Gastrocnemius medialis (tissue), 4 donors: ENCODE measurements at regions not wholly inside any gene's neighbourhood (a gene's known extent, or its start where the extent isn't known, plus 50 kb on each side); places are given as distances from the start of the nearest gene placed in this dataset.

Experiments used
- ATAC-seq, 2 donors: fragments of 150-250 bp; one replicate each; pipeline ENCODE4 v1.9.1; 2016
- DNase-seq, 2 donors: peaks; one replicate each; pipeline ENCODE4 v3.0.0-alpha.2; 2019
- H3K27ac ChIP-seq, 4 donors: fragments of 200-600 bp; sonication (generic); 1 replicate in 1 of 4; 2 replicates in 3 of 4; pipeline ENCODE4 v1.5.1; 2016 to 2018; ENCODE audit warnings: mild to moderate bottlenecking in 2 of 4, moderate library complexity in 1 of 4
- H3K27me3 ChIP-seq, 3 donors: fragments of 200-600 bp; sonication (generic) in 2 of 3; 1 replicate in 1 of 3; 2 replicates in 2 of 3; pipeline versions ENCODE4 v1.5.1 to v1.6.0; 2016 to 2019; ENCODE audit warnings: mild to moderate bottlenecking in 1 of 3, moderate library complexity in 1 of 3
- H3K36me3 ChIP-seq, 2 donors: fragments of 200-600 bp; sonication (generic) in 1 of 2; one replicate each; pipeline ENCODE4 v1.5.1; 2017 to 2018
- H3K4me1 ChIP-seq, 2 donors: fragments of 200-600 bp; sonication (generic) in 1 of 2; one replicate each; pipeline ENCODE4 v1.5.1; 2016 to 2017; ENCODE audit warnings: mild to moderate bottlenecking in 2 of 2
- H3K4me3 ChIP-seq, 4 donors: fragments of 200-600 bp; sonication (generic) in 3 of 4; 1 replicate in 1 of 4; 2 replicates in 3 of 4; pipeline ENCODE4 v1.5.1; 2016 to 2019; ENCODE audit warnings: mild to moderate bottlenecking in 2 of 4
- H3K9me3 ChIP-seq, 3 donors: fragments of 200-600 bp; sonication (generic) in 2 of 3; 1 replicate in 1 of 3; 2 replicates in 2 of 3; pipeline ENCODE4 v1.5.1; 2016 to 2019
- CTCF ChIP-seq, 5 experiments: fragments of 450-650 bp in 3 of 5; fragments of 200-600 bp in 2 of 5; sonication (generic) in 2 of 5; IDR thresholded peaks in 4 of 5; conservative IDR thresholded peaks in 1 of 5; 1 replicate in 4 of 5; 2 replicates in 1 of 5; pipeline ENCODE4 v1.5.1; 2016 to 2019; ENCODE audit warnings: antibody characterized with exemption in 5 of 5, mild to moderate bottlenecking in 3 of 5, moderate library complexity in 3 of 5
- POLR2A ChIP-seq, 2 donors: fragments of 450-650 bp; IDR thresholded peaks; one replicate each; pipeline ENCODE4 v1.6.1; 2017; ENCODE audit warnings: antibody characterized with exemption in 2 of 2, mild to moderate bottlenecking in 2 of 2, moderate library complexity in 2 of 2
- in situ Hi-C, 4 donors: fragments of 200-750 bp; cut with MboI; loops; one replicate each; pipeline versions ENCODE4 v1.15.0 to v1.8.0; 2017; ENCODE audit warnings: low sequenced_read_pairs in 4 of 4
- intact Hi-C: fragments of 100-400 bp; cut with DNase I; formaldehyde crosslinking; loops from one replicate; pipeline ENCODE4 v1.15.1; 2023; ENCODE audit warnings: low total_unique reads

- TF ChIP-seq POLR2A (IDR thresholded peaks at IDR 0.05) (no peak), CTCF (IDR thresholded peaks at IDR 0.05 in 4 of 5, conservative IDR thresholded peaks at IDR 0.05 in 1 of 5) (no peak)
- in situ Hi-C loops (no loop called here), intact Hi-C loops (no loop called here)
- H3K9me3 ChIP-seq, result no peaks in the 10 kb centered on the region
- no peak for DNase-seq
- H3K36me3 ChIP-seq, result no peaks in the 10 kb centered on the region
- H3K4me1 ChIP-seq, result no peaks in the 10 kb centered on the region
- H3K27ac ChIP-seq, result no peak overlapping the region
- no peak overlapping the region for H3K4me3 ChIP-seq
- H3K27me3 ChIP-seq, result no peaks in the 10 kb centered on the region
- ATAC-seq, result no peak
These were observed 471.1 kb upstream of the FAM98A start for GRCh38 chr2:34070196-34070595.

GRCh38 chr2:34069604-34070003 is 470.5 kb upstream of the FAM98A start:
- no peak for ATAC-seq
- in situ Hi-C loops (no loop called here), intact Hi-C loops (no loop called here)

GRCh38 chr2:34050413-34050812 is 451.3 kb upstream of the FAM98A start:
- Histone ChIP-seq H3K27me3 (no peaks in the 10 kb centered on the region), H3K4me3 (no peak overlapping the region), H3K4me1 (no peaks in the 10 kb centered on the region), H3K27ac (no peak overlapping the region), H3K36me3 (no peaks in the 10 kb centered on the region), H3K9me3 (no peaks in the 10 kb centered on the region)
- TF ChIP-seq POLR2A (IDR thresholded peaks at IDR 0.05), result no peak
- TF ChIP-seq CTCF (IDR thresholded peaks at IDR 0.05 in 4 of 5, conservative IDR thresholded peaks at IDR 0.05 in 1 of 5), result no peak
- intact Hi-C loops, result no loop called here
- no peak for ATAC-seq
- in situ Hi-C loops, result no loop called here
- no peak for DNase-seq

More at GRCh38 chr2:34069604-34070003, 470.5 kb upstream of the FAM98A start:
- Histone ChIP-seq H3K36me3 (no peaks in the 10 kb centered on the region), H3K4me1 (no peaks in the 10 kb centered on the region), H3K4me3 (no peak overlapping the region), H3K27ac (no peak overlapping the region), H3K9me3 (no peaks in the 10 kb centered on the region), H3K27me3 (no peaks in the 10 kb centered on the region)
- DNase-seq, result no peak
- no peak for TF ChIP-seq POLR2A (IDR thresholded peaks at IDR 0.05)
- TF ChIP-seq CTCF (IDR thresholded peaks at IDR 0.05 in 4 of 5, conservative IDR thresholded peaks at IDR 0.05 in 1 of 5), result no peak

- no peaks in the 10 kb centered on the region for H3K4me1 ChIP-seq
- H3K36me3 ChIP-seq, result no peaks in the 10 kb centered on the region
- in situ Hi-C loops (no loop called here), intact Hi-C loops (no loop called here)
- TF ChIP-seq CTCF (IDR thresholded peaks at IDR 0.05 in 4 of 5, conservative IDR thresholded peaks at IDR 0.05 in 1 of 5) (no peak), POLR2A (IDR thresholded peaks at IDR 0.05) (no peak)
- ATAC-seq (no peak), DNase-seq (no peak)
- no peaks in the 10 kb centered on the region for H3K27me3 ChIP-seq
- no peaks in the 10 kb centered on the region for H3K9me3 ChIP-seq
- no peak overlapping the region for H3K4me3 ChIP-seq
- no peak overlapping the region for H3K27ac ChIP-seq
These were observed 446.1 kb upstream of the FAM98A start for GRCh38 chr2:34045101-34045655.

- Histone ChIP-seq H3K4me1 (no peaks in the 10 kb centered on the region), H3K36me3 (no peaks in the 10 kb centered on the region), H3K27me3 (no peaks in the 10 kb centered on the region), H3K4me3 (no peak overlapping the region), H3K9me3 (no peaks in the 10 kb centered on the region), H3K27ac (no peak overlapping the region)
- in situ Hi-C loops (no loop called here), intact Hi-C loops (no loop called here)
- no peak for ATAC-seq
- no peak for TF ChIP-seq POLR2A (IDR thresholded peaks at IDR 0.05)
- TF ChIP-seq CTCF (IDR thresholded peaks at IDR 0.05 in 4 of 5, conservative IDR thresholded peaks at IDR 0.05 in 1 of 5), result no peak
- no peak for DNase-seq
These were observed 438.8 kb upstream of the FAM98A start for GRCh38 chr2:34037886-34038285.
